ENCODE measurements at regions not wholly inside any gene's neighbourhood (a gene's known extent, or its start where the extent isn't known, plus 50 kb on each side); places are given as distances from the start of the nearest gene placed in this dataset.
"Not testable (repeated sequence)": the region's sequence is repeated elsewhere in the genome, so short reads cannot be mapped to it uniquely, and the experiment has no call there.

DNA sequence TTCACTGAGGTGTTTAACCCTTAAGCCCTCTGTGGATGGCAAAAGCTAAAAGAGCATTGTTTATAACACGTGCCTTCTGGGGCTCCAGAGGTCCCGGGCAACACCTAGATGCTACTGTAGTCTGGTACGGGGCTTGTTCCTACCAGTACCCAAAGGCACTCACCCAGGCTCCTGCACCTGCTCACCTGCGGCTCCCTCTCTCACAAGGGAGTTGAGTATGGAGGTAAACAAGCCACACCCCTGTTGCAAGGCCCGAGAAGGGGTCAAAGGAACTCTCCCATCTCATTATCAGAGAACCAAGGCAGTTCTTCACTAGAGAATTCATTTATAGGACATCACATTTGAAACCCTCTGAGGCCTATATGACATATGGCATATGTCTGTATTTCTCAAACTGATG is 53.4 kb upstream of the IL6ST start:
- Mint-ChIP-seq H3K27me3 (ENCODE audit: low read depth) (peaks cover 43% of the 10 kb centered on the region), H3K9me3 (peaks cover 11% of the 10 kb centered on the region), H3K27ac (no peak overlapping the region), H3K36me3 (ENCODE audit: low read depth) (peaks cover 19% of the 10 kb centered on the region), H3K4me1 (ENCODE audit: low read depth) (peaks cover 26% of the 10 kb centered on the region), H3K4me3 (no peak overlapping the region)
- no peak for DNase-seq (ENCODE audit: low spot score)

DNA sequence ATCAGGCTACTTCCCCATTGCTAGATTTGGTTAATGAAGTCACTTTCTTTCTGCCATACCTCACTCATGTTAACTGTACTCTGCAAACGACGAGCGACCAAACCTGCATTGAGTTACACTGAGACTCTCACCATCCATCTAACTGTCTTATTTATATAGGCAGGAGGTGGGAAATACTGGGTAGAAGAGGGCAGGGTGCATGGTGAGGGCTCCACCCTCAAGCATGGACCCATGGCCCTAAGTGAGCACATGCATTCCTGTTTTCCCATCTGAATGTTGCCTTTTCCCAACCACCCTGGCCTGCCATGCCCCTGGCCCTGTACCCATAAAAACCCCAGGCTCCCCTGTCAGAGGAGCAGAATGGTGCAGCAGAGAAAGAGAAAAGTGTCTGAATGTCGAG is 52.7 kb upstream of the IL6ST start:
- no peak for DNase-seq (ENCODE audit: low spot score)
- peaks cover 50% of the 10 kb centered on the region for H3K27me3 Mint-ChIP-seq (ENCODE audit: low read depth)
- peaks cover 13% of the 10 kb centered on the region for H3K36me3 Mint-ChIP-seq (ENCODE audit: low read depth)
- H3K9me3 Mint-ChIP-seq: peaks cover 4% of the 10 kb centered on the region
- H3K4me3 Mint-ChIP-seq: no peak overlapping the region
- H3K4me1 Mint-ChIP-seq (ENCODE audit: low read depth): peaks cover 26% of the 10 kb centered on the region
- no peak overlapping the region for H3K27ac Mint-ChIP-seq

DNA sequence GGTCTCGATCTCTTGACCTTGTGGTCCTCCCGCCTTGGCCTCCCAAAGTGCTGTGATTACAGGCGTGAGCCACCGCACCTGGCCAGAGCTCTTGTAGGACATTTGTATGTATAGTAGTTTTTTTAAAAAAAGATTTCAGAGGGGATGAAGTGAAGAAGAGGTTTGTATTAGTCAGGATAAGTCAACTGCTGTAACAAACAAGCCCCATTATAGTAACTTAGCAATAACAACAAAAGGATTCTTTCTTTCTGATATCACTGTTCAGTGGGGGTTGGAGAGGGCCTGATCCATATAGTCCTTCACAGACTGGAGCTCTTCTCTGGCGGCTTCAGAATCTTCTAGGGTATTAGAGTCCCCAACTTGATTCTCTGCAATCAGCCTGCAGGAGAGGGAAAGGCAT is 50.7 kb upstream of the IL6ST start:
- H3K4me3 Mint-ChIP-seq: no peak overlapping the region
- H3K27ac Mint-ChIP-seq: no peak overlapping the region
- peaks cover 17% of the 10 kb centered on the region for H3K4me1 Mint-ChIP-seq (ENCODE audit: low read depth)
- peaks cover 4% of the 10 kb centered on the region for H3K9me3 Mint-ChIP-seq
- peaks cover 10% of the 10 kb centered on the region for H3K36me3 Mint-ChIP-seq (ENCODE audit: low read depth)
- peaks cover 55% of the 10 kb centered on the region for H3K27me3 Mint-ChIP-seq (ENCODE audit: low read depth)
- DNase-seq (ENCODE audit: low spot score): no peak

DNA sequence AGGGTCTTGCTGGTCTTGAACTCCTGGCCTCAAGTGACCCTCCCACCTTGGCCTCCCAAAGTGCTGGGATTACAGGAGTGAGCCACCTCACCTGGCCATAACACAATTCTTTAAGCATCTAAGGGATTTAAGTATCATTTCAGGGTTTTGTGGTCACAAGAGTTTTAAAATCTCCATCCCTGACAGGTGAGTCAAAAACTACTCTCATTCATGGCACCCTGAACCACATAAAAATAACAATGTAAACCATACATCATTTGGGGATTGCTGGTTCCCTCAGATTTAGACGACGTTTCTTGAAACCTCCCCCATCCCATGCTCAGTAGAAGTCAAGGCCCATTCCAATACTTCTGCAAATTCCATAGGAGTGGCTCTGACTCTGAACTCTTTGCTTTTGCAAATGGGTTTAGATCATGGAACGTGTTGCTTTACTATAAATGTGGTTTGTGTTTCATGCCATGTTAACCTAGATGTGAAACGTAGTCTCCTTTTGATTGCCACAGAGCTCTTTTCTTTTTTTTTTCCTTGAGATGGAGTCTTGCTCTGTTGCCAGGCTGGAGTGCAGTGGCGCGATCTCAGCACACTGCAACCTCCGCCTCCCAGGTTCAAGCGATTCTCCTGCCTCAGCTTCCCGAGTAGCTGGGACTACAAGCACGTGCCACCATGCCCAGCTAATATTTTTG is 50.1 kb upstream of the IL6ST start:
- Mint-ChIP-seq H3K36me3 (ENCODE audit: low read depth) (peaks cover 10% of the 10 kb centered on the region), H3K27me3 (ENCODE audit: low read depth) (peaks cover 59% of the 10 kb centered on the region), H3K4me1 (ENCODE audit: low read depth) (peaks cover 13% of the 10 kb centered on the region)
- not testable (repeated sequence) for H3K4me3 Mint-ChIP-seq; DNase-seq (ENCODE audit: low spot score); H3K9me3 Mint-ChIP-seq; H3K27ac Mint-ChIP-seq

Measured in T-helper 2 cell treated with Interferon-gamma antibody and Interleukin-4, amounts not matched to agents 5 μg/mL and 100 μg/mL, for 36 hours (primary cell).